ENCODE measurements at regions not wholly inside any gene's neighbourhood (a gene's known extent, or its start where the extent isn't known, plus 50 kb on each side); places are given as distances from the start of the nearest gene placed in this dataset.

DNA sequence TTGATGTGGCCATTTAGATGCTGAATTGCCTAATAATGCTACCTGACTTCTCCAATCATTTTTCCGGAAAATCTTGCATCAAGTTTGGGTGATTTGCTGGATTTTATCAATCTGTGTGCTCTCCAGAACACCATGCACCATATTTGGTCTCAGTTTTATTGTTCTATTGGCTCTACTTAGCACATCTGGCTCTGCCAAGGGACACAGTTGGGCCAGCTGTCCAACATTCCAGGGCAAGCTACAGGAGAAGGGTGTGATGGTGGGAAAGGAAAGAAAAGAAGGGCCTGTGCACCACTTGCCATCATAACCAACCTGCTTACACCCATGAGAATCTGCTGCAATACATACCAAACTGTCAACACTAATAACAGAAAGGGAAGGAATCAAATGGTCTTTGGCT lies 90.2 kb upstream of the NFIA start:
- H3K4me2 ChIP-seq = no peak overlapping the region
- ChIA-PET POLR2A (ENCODE audit: unreplicated experiment) (no interaction called here), CTCF (no interaction called here)
- intact Hi-C loops (cut with micrococcal nuclease; ENCODE audit: unreplicated experiment) = no loop called here
- H3K27ac ChIP-seq = no peak overlapping the region
- DNase-seq = no peak
- H3K27me3 ChIP-seq (ENCODE audit: insufficient read depth, low read depth) = no peaks in the 10 kb centered on the region
- H3K9me3 ChIP-seq (ENCODE audit: insufficient read depth, low read depth) = no peaks in the 10 kb centered on the region
- H2AFZ ChIP-seq = no peak overlapping the region
- no peaks in the 10 kb centered on the region for H3K9me2 ChIP-seq (ENCODE audit: insufficient read depth)
- H3F3A ChIP-seq (ENCODE audit: insufficient read depth, low read depth) = no peaks in the 10 kb centered on the region
- H4K20me1 ChIP-seq (ENCODE audit: insufficient read depth) = no peaks in the 10 kb centered on the region
- TF ChIP-seq, protein P1, sequence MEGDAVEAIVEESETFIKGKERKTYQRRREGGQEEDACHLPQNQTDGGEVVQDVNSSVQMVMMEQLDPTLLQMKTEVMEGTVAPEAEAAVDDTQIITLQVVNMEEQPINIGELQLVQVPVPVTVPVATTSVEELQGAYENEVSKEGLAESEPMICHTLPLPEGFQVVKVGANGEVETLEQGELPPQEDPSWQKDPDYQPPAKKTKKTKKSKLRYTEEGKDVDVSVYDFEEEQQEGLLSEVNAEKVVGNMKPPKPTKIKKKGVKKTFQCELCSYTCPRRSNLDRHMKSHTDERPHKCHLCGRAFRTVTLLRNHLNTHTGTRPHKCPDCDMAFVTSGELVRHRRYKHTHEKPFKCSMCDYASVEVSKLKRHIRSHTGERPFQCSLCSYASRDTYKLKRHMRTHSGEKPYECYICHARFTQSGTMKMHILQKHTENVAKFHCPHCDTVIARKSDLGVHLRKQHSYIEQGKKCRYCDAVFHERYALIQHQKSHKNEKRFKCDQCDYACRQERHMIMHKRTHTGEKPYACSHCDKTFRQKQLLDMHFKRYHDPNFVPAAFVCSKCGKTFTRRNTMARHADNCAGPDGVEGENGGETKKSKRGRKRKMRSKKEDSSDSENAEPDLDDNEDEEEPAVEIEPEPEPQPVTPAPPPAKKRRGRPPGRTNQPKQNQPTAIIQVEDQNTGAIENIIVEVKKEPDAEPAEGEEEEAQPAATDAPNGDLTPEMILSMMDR (conservative IDR thresholded peaks at IDR 0.05) = no peak
- TF ChIP-seq EZH2 (IDR thresholded peaks at IDR 0.05; ENCODE audit: low read depth) = no peak
- H3K36me3 ChIP-seq (ENCODE audit: low read depth) = no peaks in the 10 kb centered on the region
- no TSS peak for BruUV-seq (replicated peaks)
- no peaks in the 10 kb centered on the region for H3K4me1 ChIP-seq (replicated peaks; ENCODE audit: insufficient read depth)
- no peak overlapping the region for H3K4me3 ChIP-seq
- no peaks in the 10 kb centered on the region for H3K79me2 ChIP-seq (ENCODE audit: low read depth)

DNA sequence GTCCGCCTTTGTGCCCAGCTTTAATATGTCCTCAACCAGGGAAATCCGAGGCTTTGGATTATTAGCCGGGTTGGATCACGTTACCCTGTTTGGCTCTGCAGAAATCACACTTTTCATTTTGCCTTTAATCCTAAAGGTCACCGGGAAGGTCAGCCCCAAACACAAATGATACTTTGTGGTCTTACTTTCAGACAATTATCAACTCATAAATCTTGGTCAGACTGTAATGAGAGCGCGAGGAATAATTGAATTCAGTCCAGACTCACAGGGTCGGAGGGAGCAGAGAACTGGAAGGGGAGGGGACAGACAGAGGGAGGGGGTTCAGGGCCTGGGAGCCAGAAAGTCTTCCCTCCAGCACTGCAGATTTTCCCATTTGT lies 91.7 kb upstream of the NFIA start:
- no peak for DNase-seq
- H3K4me2 ChIP-seq = no peak overlapping the region
- ChIA-PET POLR2A (ENCODE audit: unreplicated experiment) (no interaction called here), CTCF (no interaction called here)
- no peaks in the 10 kb centered on the region for H4K20me1 ChIP-seq (ENCODE audit: insufficient read depth)
- intact Hi-C loops (cut with micrococcal nuclease; ENCODE audit: unreplicated experiment) = no loop called here
- no peaks in the 10 kb centered on the region for H3K79me2 ChIP-seq (ENCODE audit: low read depth)
- H3K27me3 ChIP-seq (ENCODE audit: insufficient read depth, low read depth) = no peaks in the 10 kb centered on the region
- H2AFZ ChIP-seq = no peak overlapping the region
- no peaks in the 10 kb centered on the region for H3K36me3 ChIP-seq (ENCODE audit: low read depth)
- TF ChIP-seq, protein P1 (conservative IDR thresholded peaks at IDR 0.05) = no peak
- no peak for TF ChIP-seq EZH2 (IDR thresholded peaks at IDR 0.05; ENCODE audit: low read depth)
- no peaks in the 10 kb centered on the region for H3K9me2 ChIP-seq (ENCODE audit: insufficient read depth)
- H3K4me1 ChIP-seq (replicated peaks; ENCODE audit: insufficient read depth) = no peaks in the 10 kb centered on the region
- H3K9me3 ChIP-seq (ENCODE audit: insufficient read depth, low read depth) = no peaks in the 10 kb centered on the region
- no peak overlapping the region for H3K4me3 ChIP-seq
- BruUV-seq (replicated peaks) = no TSS peak
- H3K27ac ChIP-seq = no peak overlapping the region
- H3F3A ChIP-seq (ENCODE audit: insufficient read depth, low read depth) = no peaks in the 10 kb centered on the region

GRCh38 chr1:60989749-60990713 lies 92.3 kb upstream of the NFIA start:
- Histone ChIP-seq H3K36me3 (ENCODE audit: low read depth) (no peaks in the 10 kb centered on the region), H3K27me3 (ENCODE audit: insufficient read depth, low read depth) (no peaks in the 10 kb centered on the region), H3K9me2 (ENCODE audit: insufficient read depth) (no peaks in the 10 kb centered on the region), H3K79me2 (ENCODE audit: low read depth) (no peaks in the 10 kb centered on the region), H3K27ac (no peak overlapping the region), H4K20me1 (ENCODE audit: insufficient read depth) (no peaks in the 10 kb centered on the region), H3F3A (ENCODE audit: insufficient read depth, low read depth) (no peaks in the 10 kb centered on the region), H3K4me1 (replicated peaks; ENCODE audit: insufficient read depth) (no peaks in the 10 kb centered on the region), H3K4me2 (no peak overlapping the region), H3K9me3 (ENCODE audit: insufficient read depth, low read depth) (no peaks in the 10 kb centered on the region), H3K4me3 (no peak overlapping the region), H2AFZ (no peak overlapping the region)
- no peak for DNase-seq
- CTCF ChIA-PET = no interaction called here
- POLR2A ChIA-PET (ENCODE audit: unreplicated experiment) = no interaction called here
- intact Hi-C loops (cut with micrococcal nuclease; ENCODE audit: unreplicated experiment) = no loop called here
- TF ChIP-seq, protein P1 (conservative IDR thresholded peaks at IDR 0.05) = no peak
- no peak for TF ChIP-seq EZH2 (IDR thresholded peaks at IDR 0.05; ENCODE audit: low read depth)
- BruUV-seq (replicated peaks) = no TSS peak
